OCI-LY7 (cell line): ENCODE measurements at regions not wholly inside any gene's neighbourhood (a gene's known extent, or its start where the extent isn't known, plus 50 kb on each side); places are given as distances from the start of the nearest gene placed in this dataset.

Source experiments
- BruUV-seq: library from RNA; stranded (reverse); fragments of 400-500 nt; replicated peaks from 2 replicates; lab custom pipeline; 2021; lab: Mats Ljungman, UMichigan
- CTCF ChIA-PET: fragments of 300-600 bp; sonication (Branson Sonifier 250); formaldehyde crosslinking; loops from one replicate; lab custom pipeline; 2022; ENCODE audit warnings: antibody characterized with exemption; ENCODE audit not compliant: unreplicated experiment; lab: Charles Lee
- POLR2A ChIA-PET: fragments of 300-600 bp; sonication (Branson Sonifier 250); formaldehyde crosslinking; loops from one replicate; lab custom pipeline; 2022; ENCODE audit warnings: antibody characterized with exemption; lab: Charles Lee
- DNase-seq: peaks from one replicate; pipeline ENCODE4 v3.0.0-alpha.2; 2015; ENCODE audit warnings: low spot score
- H2AFZ ChIP-seq: fragments of 200-600 bp; sonication (generic), shearing (Covaris generic); 2 replicates; pipeline ENCODE4 v1.6.1; 2014; ENCODE audit warnings: mild to moderate bottlenecking, antibody characterized with exemption, low read length, moderate library complexity
- H3K27ac ChIP-seq: fragments of 200-600 bp; sonication (generic); 2 replicates; pipeline ENCODE4 v1.5.1; 2014; ENCODE audit warnings: mixed run types, low read depth, mild to moderate bottlenecking, moderate library complexity, low read length, inconsistent platforms; ENCODE audit not compliant: poor library complexity, severe bottlenecking
- H3K36me3 ChIP-seq: fragments of 200-600 bp; sonication (generic); 2 replicates; pipeline ENCODE4 v1.6.1; 2014; ENCODE audit warnings: mild to moderate bottlenecking, antibody characterized with exemption, low read length, moderate library complexity, mixed read lengths; ENCODE audit not compliant: insufficient read depth
- H3K4me1 ChIP-seq: fragments of 200-600 bp; sonication (generic); 2 replicates; pipeline ENCODE4 v1.5.1; 2014; ENCODE audit warnings: mild to moderate bottlenecking, low read length; ENCODE audit not compliant: insufficient read depth, poor library complexity, severe bottlenecking
- H3K4me2 ChIP-seq: fragments of 200-600 bp; sonication (generic); 2 replicates; pipeline ENCODE4 v1.6.1; 2014; ENCODE audit warnings: mild to moderate bottlenecking, low read length
- H3K4me3 ChIP-seq: fragments of 200-600 bp; sonication (generic); 2 replicates; pipeline ENCODE4 v1.5.1; 2014; ENCODE audit warnings: mild to moderate bottlenecking, low read depth, low read length; ENCODE audit not compliant: poor library complexity, severe bottlenecking
- H3K79me2 ChIP-seq: fragments of 200-600 bp; sonication (generic); 2 replicates; pipeline ENCODE4 v1.6.1; 2016; ENCODE audit warnings: low read depth, mild to moderate bottlenecking, low read length, moderate library complexity, mixed read lengths; ENCODE audit not compliant: insufficient read depth
- H3K9me2 ChIP-seq: fragments of 200-600 bp; sonication (generic); 2 replicates; pipeline ENCODE4 v1.6.1; 2016; ENCODE audit warnings: mild to moderate bottlenecking, low read length, mixed read lengths; ENCODE audit not compliant: insufficient read depth
- H3K9me3 ChIP-seq: fragments of 200-600 bp; sonication (generic); 2 replicates; pipeline ENCODE4 v1.6.1; 2014; ENCODE audit warnings: mild to moderate bottlenecking, mixed run types, low read length, mixed read lengths
- H4K20me1 ChIP-seq: fragments of 200-600 bp; sonication (generic); 2 replicates; pipeline ENCODE4 v1.6.1; 2014; ENCODE audit warnings: mild to moderate bottlenecking, antibody characterized with exemption, low read length, moderate library complexity, mixed read lengths; ENCODE audit not compliant: insufficient read depth
- CTCF ChIP-seq: fragments of 200-600 bp; sonication (generic); conservative IDR thresholded peaks from 2 replicates; pipeline ENCODE4 v1.5.1; 2014; ENCODE audit warnings: mild to moderate bottlenecking, antibody characterized with exemption, low read length, moderate library complexity, mixed read lengths
- EZH2phosphoT487 ChIP-seq: fragments of 200-600 bp; sonication (generic); IDR thresholded peaks from 2 replicates; pipeline ENCODE4 v1.6.1; 2018; ENCODE audit warnings: low read depth, borderline replicate concordance, mild to moderate bottlenecking, mixed run types, antibody characterized with exemption, low read length, moderate library complexity, mixed read lengths
- intact Hi-C: fragments of 100-400 bp; cut with micrococcal nuclease; formaldehyde crosslinking; loops from one replicate; pipeline ENCODE4 v1.10.0; 2022; ENCODE audit not compliant: unreplicated experiment

- no peaks in the 10 kb centered on the region for H3K9me3 ChIP-seq
These were observed 1209.9 kb downstream of the BCL11B start for GRCh38 chr14:98062083-98062482.

GRCh38 chr14:98069712-98070171, 1202.3 kb downstream of the BCL11B start:
- H3K79me2 ChIP-seq: no peaks in the 10 kb centered on the region
- H3K4me3 ChIP-seq: no peak overlapping the region
- H2AFZ ChIP-seq: no peak overlapping the region
- no peaks in the 10 kb centered on the region for H3K9me3 ChIP-seq
- ChIA-PET CTCF (no interaction called here), POLR2A (no interaction called here)
- H3K27ac ChIP-seq: no peak overlapping the region
- no peaks in the 10 kb centered on the region for H3K9me2 ChIP-seq
- DNase-seq: no peak
- H3K36me3 ChIP-seq: no peaks in the 10 kb centered on the region
- no peaks in the 10 kb centered on the region for H3K4me1 ChIP-seq
- TF ChIP-seq CTCF (no peak), EZH2phosphoT487 (no peak)
- intact Hi-C loops: no loop called here
- H4K20me1 ChIP-seq: no peaks in the 10 kb centered on the region
- BruUV-seq: no TSS peak
- no peak overlapping the region for H3K4me2 ChIP-seq

More at GRCh38 chr14:98062083-98062482, 1209.9 kb downstream of the BCL11B start:
- TF ChIP-seq CTCF (no peak), EZH2phosphoT487 (no peak)
- H3K36me3 ChIP-seq: no peaks in the 10 kb centered on the region
- no peak overlapping the region for H2AFZ ChIP-seq
- BruUV-seq: no TSS peak
- H3K9me2 ChIP-seq: no peaks in the 10 kb centered on the region
- POLR2A ChIA-PET: interaction anchor here (0.6 kb wide), 1 partner anchor 1693 kb away, joined by 4 read pairs; no protein-coding TSS in a partner anchor
- no peaks in the 10 kb centered on the region for H3K79me2 ChIP-seq
- no peak overlapping the region for H3K27ac ChIP-seq
- CTCF ChIA-PET: no interaction called here
- intact Hi-C loops: no loop called here
- no peaks in the 10 kb centered on the region for H4K20me1 ChIP-seq
- H3K4me3 ChIP-seq: no peak overlapping the region
- DNase-seq: no peak
- H3K4me1 ChIP-seq: no peaks in the 10 kb centered on the region
- H3K4me2 ChIP-seq: no peak overlapping the region

GRCh38 chr14:98070536-98070935, 1201.5 kb downstream of the BCL11B start:
- Histone ChIP-seq H3K79me2 (no peaks in the 10 kb centered on the region), H4K20me1 (no peaks in the 10 kb centered on the region), H3K9me2 (no peaks in the 10 kb centered on the region), H3K36me3 (no peaks in the 10 kb centered on the region), H2AFZ (no peak overlapping the region), H3K4me3 (no peak overlapping the region), H3K9me3 (no peaks in the 10 kb centered on the region), H3K4me2 (no peak overlapping the region), H3K27ac (no peak overlapping the region), H3K4me1 (no peaks in the 10 kb centered on the region)
- DNase-seq: no peak
- TF ChIP-seq EZH2phosphoT487: no peak
- TF ChIP-seq CTCF: no peak
- POLR2A ChIA-PET: no interaction called here
- CTCF ChIA-PET: no interaction called here
- intact Hi-C loops: no loop called here
- no TSS peak for BruUV-seq
